Prostate gland (tissue), 2 donors: ENCODE measurements at regions not wholly inside any gene's neighbourhood (a gene's known extent, or its start where the extent isn't known, plus 50 kb on each side); places are given as distances from the start of the nearest gene placed in this dataset.

Experiments
- DNase-seq: peaks from one replicate; pipeline ENCODE4 v3.0.0-alpha.2; 2019; ENCODE audit warnings: low spot score
- H3K27ac ChIP-seq, 2 donors: fragments of 200-600 bp; sonication (generic); 2 replicates each; pipeline ENCODE4 v1.5.1; 2017 to 2019
- H3K27me3 ChIP-seq: fragments of 200-600 bp; sonication (generic); replicated peaks from 2 replicates; pipeline ENCODE4 v1.5.1; 2019; ENCODE audit not compliant: insufficient read depth
- H3K36me3 ChIP-seq, 2 donors: fragments of 200-600 bp; sonication (generic); 1 replicate in 1 of 2; 2 replicates in 1 of 2; pipeline versions ENCODE4 v1.5.1 to v1.8.1; 2017 to 2019
- H3K4me1 ChIP-seq: fragments of 200-600 bp; sonication (generic); replicated peaks from 2 replicates; pipeline ENCODE4 v1.5.1; 2019
- H3K4me3 ChIP-seq, 2 donors: fragments of 200-600 bp; sonication (generic); 2 replicates each; pipeline ENCODE4 v1.5.1; 2017 to 2019
- H3K9me3 ChIP-seq: fragments of 200-600 bp; sonication (generic); 2 replicates; pipeline ENCODE4 v1.5.1; 2017
- POLR2A ChIP-seq: fragments of 450-650 bp; IDR thresholded peaks from one replicate; pipeline ENCODE4 v1.6.1; 2016; ENCODE audit warnings: antibody characterized with exemption, mild to moderate bottlenecking
- POLR2AphosphoS5 ChIP-seq: sonication (generic); formaldehyde crosslinking; IDR thresholded peaks from one replicate; pipeline ENCODE4 v1.6.1; 2017; ENCODE audit warnings: antibody characterized with exemption
- WGBS: methylation state at CpG from one replicate; pipeline ENCODE4 v1.1.5; 2018; 5-methylcytosine and 5-hydroxymethylcytosine counted together
- intact Hi-C: fragments of 100-400 bp; cut with DNase I; formaldehyde crosslinking; loops from one replicate; pipeline ENCODE4 v1.14.2; 2022
- TF ChIP-seq, protein P1 (sequence below), 4 experiments: fragments of 200-600 bp in 2 of 4; fragments of 450-650 bp in 2 of 4; sonication (generic) in 2 of 4; IDR thresholded peaks; 1 replicate in 3 of 4; 2 replicates in 1 of 4; pipeline ENCODE4 v1.5.1; 2016 to 2019; ENCODE audit warnings: antibody characterized with exemption in 4 of 4, mild to moderate bottlenecking in 2 of 4, moderate library complexity in 2 of 4

DNA sequence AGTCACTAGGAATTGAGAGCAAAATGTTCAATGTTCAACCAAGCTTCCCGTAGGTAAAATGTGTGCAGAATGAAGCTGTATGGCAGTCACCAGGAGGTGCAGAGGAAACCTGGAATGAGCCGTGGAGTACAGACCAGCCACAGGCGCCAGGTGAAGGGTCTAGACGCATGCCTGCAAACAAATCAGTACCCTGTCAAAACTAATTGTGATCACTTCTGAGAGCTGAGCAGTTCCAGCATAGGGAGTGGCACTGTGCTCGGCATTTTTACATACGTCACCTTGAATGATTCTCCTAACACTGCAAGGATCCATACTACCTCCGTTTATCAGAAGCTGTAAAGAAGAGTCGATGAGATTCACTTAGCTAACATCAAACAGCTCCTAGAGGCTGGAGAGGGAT, 346.1 kb upstream of the ID2 start:
- TF ChIP-seq POLR2A, result no peak
- no peak for TF ChIP-seq POLR2AphosphoS5
- TF ChIP-seq, protein P1, sequence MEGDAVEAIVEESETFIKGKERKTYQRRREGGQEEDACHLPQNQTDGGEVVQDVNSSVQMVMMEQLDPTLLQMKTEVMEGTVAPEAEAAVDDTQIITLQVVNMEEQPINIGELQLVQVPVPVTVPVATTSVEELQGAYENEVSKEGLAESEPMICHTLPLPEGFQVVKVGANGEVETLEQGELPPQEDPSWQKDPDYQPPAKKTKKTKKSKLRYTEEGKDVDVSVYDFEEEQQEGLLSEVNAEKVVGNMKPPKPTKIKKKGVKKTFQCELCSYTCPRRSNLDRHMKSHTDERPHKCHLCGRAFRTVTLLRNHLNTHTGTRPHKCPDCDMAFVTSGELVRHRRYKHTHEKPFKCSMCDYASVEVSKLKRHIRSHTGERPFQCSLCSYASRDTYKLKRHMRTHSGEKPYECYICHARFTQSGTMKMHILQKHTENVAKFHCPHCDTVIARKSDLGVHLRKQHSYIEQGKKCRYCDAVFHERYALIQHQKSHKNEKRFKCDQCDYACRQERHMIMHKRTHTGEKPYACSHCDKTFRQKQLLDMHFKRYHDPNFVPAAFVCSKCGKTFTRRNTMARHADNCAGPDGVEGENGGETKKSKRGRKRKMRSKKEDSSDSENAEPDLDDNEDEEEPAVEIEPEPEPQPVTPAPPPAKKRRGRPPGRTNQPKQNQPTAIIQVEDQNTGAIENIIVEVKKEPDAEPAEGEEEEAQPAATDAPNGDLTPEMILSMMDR (IDR thresholded peaks at IDR 0.05), result no peak
- H3K27ac ChIP-seq, result no peak overlapping the region
- H3K36me3 ChIP-seq, result no peaks in the 10 kb centered on the region
- WGBS, result 89% methylated on average over 8 of the region's 8 CpGs
- no peaks in the 10 kb centered on the region for H3K27me3 ChIP-seq
- DNase-seq, result no peak
- H3K4me3 ChIP-seq, result no peak overlapping the region
- H3K9me3 ChIP-seq, result no peaks in the 10 kb centered on the region
- intact Hi-C loops, result no loop called here
- no peaks in the 10 kb centered on the region for H3K4me1 ChIP-seq

DNA sequence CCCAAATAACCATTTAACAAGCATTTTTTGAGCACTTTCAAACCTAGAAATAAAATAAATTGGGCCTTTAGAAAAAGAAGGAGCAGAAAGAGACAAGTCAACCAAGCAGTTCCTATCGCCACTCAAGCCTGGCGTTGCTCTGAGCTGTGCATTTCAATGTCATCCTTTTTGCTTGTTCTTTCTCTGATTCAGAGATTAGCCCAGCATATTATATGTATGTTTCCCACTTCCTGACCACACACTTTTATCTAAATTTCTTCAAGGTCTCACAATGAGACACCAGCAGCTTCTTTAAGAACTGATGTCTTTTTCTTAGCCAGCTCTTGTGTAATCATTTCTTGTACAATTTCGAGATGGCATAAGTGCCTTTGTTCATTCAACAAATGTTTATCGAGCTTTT, 344.5 kb upstream of the ID2 start:
- H3K27ac ChIP-seq, result no peak overlapping the region
- H3K27me3 ChIP-seq, result no peaks in the 10 kb centered on the region
- WGBS, result 87% methylated on average over 4 of the region's 4 CpGs
- H3K4me1 ChIP-seq, result no peaks in the 10 kb centered on the region
- TF ChIP-seq, protein P1 (IDR thresholded peaks at IDR 0.05), result no peak
- TF ChIP-seq POLR2A (no peak), POLR2AphosphoS5 (no peak)
- no peaks in the 10 kb centered on the region for H3K9me3 ChIP-seq
- no peaks in the 10 kb centered on the region for H3K36me3 ChIP-seq
- intact Hi-C loops, result no loop called here
- no peak for DNase-seq
- H3K4me3 ChIP-seq, result no peak overlapping the region

DNA sequence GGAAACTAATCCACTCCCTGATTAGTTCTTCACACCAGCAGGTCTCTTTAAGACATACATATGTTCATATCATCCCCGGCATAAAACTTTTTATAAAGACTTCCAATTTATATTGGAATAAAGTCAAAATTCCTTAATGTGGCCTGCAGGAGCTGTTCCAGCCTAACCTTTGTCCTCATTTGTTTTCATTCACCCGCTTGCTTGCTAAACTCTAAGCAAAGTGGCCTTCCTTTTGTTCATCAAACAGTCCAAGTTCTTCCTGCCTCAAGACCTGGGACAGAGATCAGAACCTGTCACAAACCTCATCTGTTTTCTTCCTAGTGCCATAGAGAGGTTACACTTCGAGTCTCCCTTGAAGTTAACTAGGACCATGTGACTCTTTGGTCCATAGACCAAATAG, 339.4 kb upstream of the ID2 start:
- no peak for DNase-seq
- no peak overlapping the region for H3K4me3 ChIP-seq
- no peaks in the 10 kb centered on the region for H3K27me3 ChIP-seq
- no peaks in the 10 kb centered on the region for H3K9me3 ChIP-seq
- no peaks in the 10 kb centered on the region for H3K36me3 ChIP-seq
- 66% methylated on average over 3 of the region's 3 CpGs for WGBS
- no peak for TF ChIP-seq POLR2A
- TF ChIP-seq POLR2AphosphoS5, result no peak
- TF ChIP-seq, protein P1 (IDR thresholded peaks at IDR 0.05), result no peak
- no peaks in the 10 kb centered on the region for H3K4me1 ChIP-seq
- intact Hi-C loops, result no loop called here
- no peak overlapping the region for H3K27ac ChIP-seq

DNA sequence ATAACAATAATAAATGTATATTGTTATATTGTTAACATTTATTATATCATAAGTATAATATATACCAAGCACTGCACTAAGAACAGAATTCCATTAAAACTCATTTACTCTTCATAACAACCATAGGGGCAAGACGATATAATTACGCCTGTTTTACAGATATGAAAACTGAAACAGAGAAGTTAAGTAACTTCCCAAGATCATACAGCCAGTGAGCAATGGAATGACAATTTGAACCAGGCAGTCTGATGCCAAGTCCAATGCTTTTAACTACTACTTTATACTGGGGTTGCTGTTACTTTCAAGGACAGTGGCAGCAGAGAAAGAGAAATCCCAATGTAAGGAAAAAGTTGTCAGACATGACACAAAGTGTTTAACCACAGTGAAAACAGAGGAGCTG, 338.8 kb upstream of the ID2 start:
- 91% methylated on average over 2 of the region's 2 CpGs for WGBS
- H3K36me3 ChIP-seq, result no peaks in the 10 kb centered on the region
- no peaks in the 10 kb centered on the region for H3K9me3 ChIP-seq
- TF ChIP-seq, protein P1 (IDR thresholded peaks at IDR 0.05), result no peak
- intact Hi-C loops, result no loop called here
- H3K4me1 ChIP-seq, result no peaks in the 10 kb centered on the region
- no peaks in the 10 kb centered on the region for H3K27me3 ChIP-seq
- no peak overlapping the region for H3K4me3 ChIP-seq
- no peak overlapping the region for H3K27ac ChIP-seq
- no peak for DNase-seq

DNA sequence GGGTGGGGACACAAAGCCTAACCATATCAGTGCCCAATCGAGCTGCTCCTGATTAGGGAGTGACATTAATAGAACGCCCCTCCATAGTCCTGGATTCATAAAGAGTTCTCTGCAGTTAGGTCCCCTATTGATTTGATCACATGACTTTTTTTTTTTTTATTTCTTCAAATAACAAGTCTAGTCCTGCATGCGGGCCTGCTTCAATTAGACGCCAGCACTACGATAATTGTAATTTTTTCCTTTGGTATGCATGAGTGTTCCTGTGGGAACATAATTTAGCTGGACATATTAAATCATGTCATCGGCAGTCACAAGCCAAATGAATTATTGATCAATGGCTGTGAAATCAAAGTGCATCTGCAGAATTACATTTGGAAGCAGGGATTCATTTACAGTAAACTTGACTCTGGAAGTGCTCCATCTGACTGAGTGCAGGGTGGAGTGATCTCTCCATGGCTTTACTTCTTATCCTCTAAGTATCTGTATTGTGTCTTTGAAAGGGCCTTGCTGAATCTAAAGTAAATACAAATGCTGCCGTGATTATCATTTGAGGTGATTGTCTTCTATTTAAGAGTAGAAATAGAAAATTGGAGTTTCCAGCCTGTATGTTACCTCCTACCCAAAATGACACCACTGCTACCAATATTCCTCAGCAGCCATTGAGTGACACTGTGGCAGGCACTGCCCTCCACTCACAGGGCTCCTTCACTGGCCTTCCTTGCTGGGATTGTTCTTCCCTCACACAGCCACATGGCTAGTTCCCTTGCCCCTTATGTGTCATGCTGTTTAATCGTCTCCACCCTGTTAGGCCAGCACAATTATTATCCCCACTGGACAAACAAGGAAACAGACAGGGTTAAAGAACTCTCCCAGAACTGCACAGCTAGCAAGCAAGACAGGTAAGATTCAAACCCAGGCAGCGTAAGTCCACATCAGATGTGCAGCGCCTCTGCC, 337.4 kb upstream of the ID2 start:
- Histone ChIP-seq H3K4me1 (no peaks in the 10 kb centered on the region), H3K27me3 (no peaks in the 10 kb centered on the region), H3K4me3 (no peak overlapping the region), H3K9me3 (no peaks in the 10 kb centered on the region), H3K36me3 (no peaks in the 10 kb centered on the region), H3K27ac (no peak overlapping the region)
- TF ChIP-seq, protein P1 (IDR thresholded peaks at IDR 0.05), result no peak
- TF ChIP-seq POLR2A (no peak), POLR2AphosphoS5 (no peak)
- WGBS, result 93% methylated on average over 10 of the region's 10 CpGs
- no peak for DNase-seq
- intact Hi-C loops, result no loop called here
